ENCODE measurements at regions not wholly inside any gene's neighbourhood (a gene's known extent, or its start where the extent isn't known, plus 50 kb on each side); places are given as distances from the start of the nearest gene placed in this dataset.

DNA sequence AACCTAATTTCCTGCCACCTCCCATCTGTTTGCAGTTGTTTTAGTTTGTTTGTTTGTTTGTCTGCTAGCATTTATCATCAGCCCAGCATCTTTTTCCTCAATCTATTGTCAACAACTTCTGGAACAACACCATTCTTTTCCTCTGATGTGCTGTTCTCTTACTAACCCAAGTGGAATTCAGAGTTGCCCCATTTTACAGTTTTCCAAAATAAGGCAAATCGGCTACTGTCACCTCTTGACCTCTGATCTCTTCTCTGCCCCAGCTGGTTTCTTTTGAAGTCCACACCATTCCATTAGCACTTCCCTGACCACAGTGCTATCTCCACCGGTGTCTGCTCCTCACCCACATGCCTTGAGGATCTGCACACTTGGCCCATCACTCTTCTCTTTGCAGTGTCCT lies 102.4 kb downstream of the EFNB2 start:
- intact Hi-C loops (cut with micrococcal nuclease) = no loop called here

DNA sequence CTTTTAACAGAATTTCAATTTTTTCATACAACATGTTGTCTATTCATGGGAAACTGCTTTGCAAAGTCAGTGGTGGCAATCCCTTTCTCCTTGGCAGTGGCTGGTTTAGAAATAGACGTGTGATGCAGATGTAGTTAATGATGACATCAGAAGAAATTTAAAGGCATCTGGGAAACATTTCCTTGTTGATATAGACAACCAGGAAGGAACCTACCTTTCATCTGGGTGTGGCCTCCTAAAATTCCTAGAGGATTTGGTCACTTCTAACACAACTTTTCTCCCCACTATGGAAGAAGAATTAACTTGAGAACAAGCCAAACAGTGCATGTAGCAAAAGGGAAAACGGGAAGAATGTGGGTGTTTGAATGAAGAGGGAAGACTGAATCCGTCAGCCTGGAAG lies 102.8 kb downstream of the EFNB2 start:
- intact Hi-C loops (cut with micrococcal nuclease) = no loop called here

GRCh38 chr13:106426909-106427308 lies 108.6 kb downstream of the EFNB2 start:
- intact Hi-C loops (cut with micrococcal nuclease) = no loop called here

GRCh38 chr13:106425661-106426060 lies 109.8 kb downstream of the EFNB2 start:
- intact Hi-C loops (cut with micrococcal nuclease) = no loop called here

- intact Hi-C loops (cut with micrococcal nuclease) = no loop called here
Measured at GRCh38 chr13:106424805-106425204, 110.7 kb downstream of the EFNB2 start.

GRCh38 chr13:106423530-106423929 lies 111.9 kb downstream of the EFNB2 start:
- intact Hi-C loops (cut with micrococcal nuclease) = no loop called here

DNA sequence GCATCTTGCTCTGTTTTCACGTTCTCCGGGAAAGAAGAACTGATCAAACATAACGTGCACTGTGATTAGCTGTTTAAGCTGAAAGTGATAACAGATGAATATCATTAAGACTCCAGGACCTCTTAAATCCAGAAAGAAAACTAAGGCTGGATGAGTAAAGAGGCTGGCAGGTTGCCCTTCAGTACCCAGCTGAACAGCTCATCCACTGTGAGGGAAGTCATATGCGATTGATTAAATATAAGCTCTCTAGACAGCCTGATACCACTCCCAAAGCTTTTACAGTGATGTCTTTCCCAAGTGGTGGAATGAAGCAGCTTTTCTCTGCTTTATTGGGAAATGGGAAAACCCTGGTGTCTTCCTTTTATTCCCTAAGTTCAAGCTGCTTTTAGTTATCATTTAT lies 116.9 kb downstream of the EFNB2 start:
- intact Hi-C loops (cut with micrococcal nuclease) = no loop called here

DNA sequence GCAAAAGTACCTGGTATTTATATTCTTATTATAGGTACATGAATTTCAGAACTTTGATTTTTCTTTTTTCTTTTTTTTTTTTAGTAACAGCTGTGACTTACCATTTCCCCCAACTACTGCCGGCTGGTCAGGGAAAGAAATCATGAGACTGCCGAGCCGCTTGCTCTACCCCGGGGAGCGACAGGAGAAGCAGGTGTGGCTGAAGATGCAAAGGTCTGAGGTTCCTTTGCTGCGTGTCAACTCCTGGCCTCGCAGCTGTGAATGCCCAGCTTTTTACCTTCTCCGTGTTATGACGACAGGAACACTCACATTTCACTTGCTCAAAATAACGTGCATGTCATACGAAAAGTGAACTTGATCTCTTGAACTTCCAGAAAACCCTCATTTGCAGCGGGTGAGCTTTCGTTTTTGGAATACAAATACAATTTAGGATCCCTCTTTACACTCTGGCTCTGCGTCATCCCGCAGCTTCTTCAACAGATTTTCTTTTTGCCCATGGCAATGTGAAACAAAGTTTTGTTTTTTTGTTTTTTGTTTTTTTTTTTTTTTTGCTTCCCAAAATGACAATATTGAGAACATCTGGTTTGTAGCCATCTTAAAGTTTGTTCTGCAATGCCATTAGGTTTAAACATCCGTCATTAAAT lies 117.9 kb downstream of the EFNB2 start:
- intact Hi-C loops (cut with micrococcal nuclease) = no loop called here

GRCh38 chr13:106416645-106417044 lies 118.8 kb downstream of the EFNB2 start:
- intact Hi-C loops (cut with micrococcal nuclease) = no loop called here

DNA sequence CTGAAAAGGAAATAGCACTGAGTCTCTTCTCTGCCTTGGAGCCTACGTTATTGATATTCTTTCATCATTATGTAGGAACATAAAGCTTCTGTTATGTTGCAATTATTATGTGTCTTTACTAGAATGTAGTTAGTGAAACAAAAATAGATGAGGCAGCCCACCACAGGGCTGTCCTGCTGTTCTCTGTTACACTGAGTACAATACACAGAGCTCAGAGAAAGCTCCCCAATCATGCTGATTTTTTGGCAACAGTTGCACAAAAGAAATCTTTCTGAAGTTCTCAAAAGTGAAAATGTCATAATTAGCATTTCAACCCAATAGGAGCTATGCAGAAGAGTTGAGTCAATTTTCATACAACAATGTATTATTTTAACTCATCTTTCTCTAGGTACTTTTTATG lies 119.5 kb downstream of the EFNB2 start:
- intact Hi-C loops (cut with micrococcal nuclease) = no loop called here

DNA sequence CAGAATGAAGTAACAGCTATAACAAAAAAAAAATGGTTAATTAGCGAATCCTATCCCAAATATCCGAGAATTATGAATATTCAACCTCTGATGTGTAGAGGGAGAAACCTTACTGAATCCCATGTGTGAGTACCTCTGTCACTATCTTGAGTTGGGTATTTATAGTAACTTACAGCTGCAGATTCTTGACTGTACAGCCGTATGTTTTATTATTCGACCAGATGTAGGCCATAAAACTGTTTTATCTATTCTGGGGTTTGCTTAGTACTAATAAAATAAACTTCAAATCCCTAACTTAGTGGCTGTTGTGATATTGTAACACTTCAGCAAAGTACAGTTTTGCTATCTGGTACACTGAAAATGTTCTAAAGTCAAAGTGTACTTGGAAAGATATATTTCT lies 120.0 kb downstream of the EFNB2 start:
- intact Hi-C loops (cut with micrococcal nuclease) = no loop called here

DNA sequence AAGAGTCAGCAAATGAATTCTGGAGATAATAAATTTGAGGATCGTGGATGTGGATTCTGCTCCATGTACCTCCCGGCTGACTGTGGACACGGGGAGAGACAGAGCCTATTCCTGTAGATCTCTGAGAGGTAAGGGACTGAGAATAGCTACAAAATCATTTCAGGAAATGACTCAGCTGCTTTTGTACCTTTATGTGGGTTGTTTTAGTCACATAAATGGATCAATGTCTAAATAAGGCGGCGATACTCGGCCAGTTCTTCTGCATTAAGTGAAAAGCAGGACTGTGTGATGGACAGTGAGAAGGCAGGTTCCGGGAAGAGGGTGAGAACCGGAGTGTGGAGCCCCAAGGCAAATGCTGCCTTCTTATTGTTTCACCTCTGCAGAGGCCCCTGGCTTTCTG lies 128.1 kb downstream of the EFNB2 start:
- intact Hi-C loops (cut with micrococcal nuclease) = no loop called here

- intact Hi-C loops (cut with micrococcal nuclease) = no loop called here
Measured at GRCh38 chr13:106405731-106406130, 129.7 kb downstream of the EFNB2 start.

GRCh38 chr13:106403280-106403679 lies 132.2 kb downstream of the EFNB2 start:
- intact Hi-C loops (cut with micrococcal nuclease) = no loop called here

GRCh38 chr13:106402866-106403265 lies 132.6 kb downstream of the EFNB2 start:
- intact Hi-C loops (cut with micrococcal nuclease) = no loop called here

- intact Hi-C loops (cut with micrococcal nuclease) = no loop called here
Measured at GRCh38 chr13:106401081-106401480, 134.4 kb downstream of the EFNB2 start.

DNA sequence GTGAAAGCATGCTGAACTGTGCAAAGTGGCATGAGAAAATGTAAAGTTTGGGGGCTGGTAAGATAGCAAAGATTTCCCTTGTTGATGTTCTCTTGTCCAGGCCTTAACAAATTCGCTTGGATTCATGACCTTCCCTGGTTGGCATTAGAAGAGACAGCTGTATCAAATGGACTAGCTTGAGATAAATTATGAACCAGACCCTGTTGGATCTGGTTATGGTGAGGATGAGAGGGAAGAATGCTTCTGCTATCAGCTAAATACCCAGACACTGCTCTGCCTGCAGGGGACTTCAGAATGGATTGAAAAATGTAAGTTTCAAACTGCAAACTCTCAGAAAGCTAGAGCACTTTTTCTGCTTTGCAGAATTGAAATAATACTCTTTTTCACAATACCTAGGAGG lies 135.2 kb downstream of the EFNB2 start:
- intact Hi-C loops (cut with micrococcal nuclease) = no loop called here

DNA sequence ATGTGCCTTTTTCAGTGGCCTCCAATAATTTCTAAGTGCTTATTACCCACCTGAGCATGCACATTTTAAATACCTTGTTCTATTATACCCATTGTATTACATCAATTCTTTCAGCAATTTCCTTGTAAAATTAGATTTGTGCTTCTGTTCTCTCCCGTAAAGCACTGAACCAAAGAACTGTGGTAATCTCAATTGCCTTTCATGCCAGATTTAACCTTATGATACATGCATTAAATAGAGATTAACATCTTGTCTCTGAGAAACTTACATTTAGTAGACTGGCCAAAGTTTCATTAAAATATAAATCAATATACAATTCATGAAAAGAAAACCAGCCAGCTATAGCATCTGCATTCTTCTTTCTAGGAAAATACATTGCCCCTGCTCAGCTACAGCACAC lies 137.2 kb downstream of the EFNB2 start:
- intact Hi-C loops (cut with micrococcal nuclease) = no loop called here

GRCh38 chr13:106393776-106394175 lies 141.7 kb downstream of the EFNB2 start:
- intact Hi-C loops (cut with micrococcal nuclease) = no loop called here

- intact Hi-C loops (cut with micrococcal nuclease) = no loop called here
Measured at GRCh38 chr13:106391681-106392080, 143.8 kb downstream of the EFNB2 start.

DNA sequence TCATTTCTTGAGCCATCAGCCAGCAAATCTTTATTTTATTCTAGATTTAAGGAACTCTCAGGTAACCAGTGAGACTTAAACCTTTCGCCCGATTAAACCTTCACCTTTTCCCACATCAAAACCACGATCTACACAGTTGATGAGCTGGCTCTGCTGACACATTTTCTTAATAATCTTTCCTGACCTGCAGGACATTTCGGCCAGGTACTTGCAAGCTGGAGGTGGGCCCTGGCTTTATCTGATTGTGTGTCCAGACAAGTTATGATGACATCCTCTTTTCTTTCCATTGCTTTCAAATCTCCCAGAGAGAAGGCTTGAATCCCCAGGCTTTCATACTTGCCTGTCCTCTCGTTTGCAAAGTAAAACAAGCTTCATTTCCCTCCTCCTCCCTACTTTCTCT lies 144.2 kb downstream of the EFNB2 start:
- intact Hi-C loops (cut with micrococcal nuclease) = no loop called here

- intact Hi-C loops (cut with micrococcal nuclease) = no loop called here
Measured at GRCh38 chr13:106390367-106390766, 145.1 kb downstream of the EFNB2 start.

DNA sequence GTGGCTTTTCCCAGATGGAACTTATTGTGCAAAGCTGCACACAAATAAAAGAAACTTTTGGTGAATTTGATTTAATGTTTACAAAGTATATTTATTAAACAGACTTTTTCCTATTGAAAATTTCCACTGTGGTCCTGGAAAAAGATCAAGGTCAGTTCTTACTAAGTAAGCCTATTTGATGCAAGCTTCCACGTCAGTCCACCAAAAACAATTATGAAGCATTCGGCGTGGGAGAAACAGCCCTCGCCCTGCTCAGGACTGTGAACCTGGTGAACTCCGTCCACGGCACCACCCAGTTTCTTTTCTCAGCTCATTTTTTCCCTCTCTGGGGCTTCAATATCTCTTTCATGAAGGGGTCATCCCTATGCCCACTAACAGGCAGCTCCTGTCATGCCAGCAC lies 149.8 kb downstream of the EFNB2 start:
- intact Hi-C loops (cut with micrococcal nuclease) = no loop called here

DNA sequence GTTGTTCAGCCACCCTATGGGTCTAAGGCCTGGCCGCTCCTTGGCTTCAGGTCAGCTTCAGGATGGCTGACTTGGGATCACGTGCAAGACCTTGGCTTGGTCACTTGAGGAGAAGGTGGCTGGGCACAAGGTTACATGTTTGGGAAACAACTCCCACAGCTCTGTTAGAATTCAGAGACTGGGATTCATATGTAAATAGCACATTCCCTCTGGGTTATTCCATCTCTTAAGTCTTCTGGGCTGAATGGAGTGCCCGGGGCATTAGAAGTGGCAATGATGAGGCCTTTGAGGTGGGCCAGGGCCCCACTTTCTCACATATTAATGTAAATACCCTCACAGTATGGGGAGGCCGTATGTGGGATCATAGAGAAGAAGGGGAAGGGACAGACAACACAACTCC lies 150.9 kb downstream of the EFNB2 start:
- intact Hi-C loops (cut with micrococcal nuclease) = no loop called here

All from T-helper 1 cell treated with Interleukin-12 subunit alpha and Interleukin-12 subunit beta and Interleukin-4 antibody, amounts not matched to agents 30 ng/mL and 1 ng/mL, for 36 hours (primary cell).